Mucosa of rectum (tissue), 2 donors: ENCODE measurements at regions not wholly inside any gene's neighbourhood (a gene's known extent, or its start where the extent isn't known, plus 50 kb on each side); places are given as distances from the start of the nearest gene placed in this dataset.

ENCODE experiments used
- H3K27ac ChIP-seq, 2 donors: one replicate each; pipeline ENCODE4 v1.7.0; 2013; ENCODE audit warnings: inconsistent platforms in 2 of 2, low read depth in 2 of 2, low read length in 2 of 2
- H3K27me3 ChIP-seq, 2 donors: one replicate each; pipeline ENCODE4 v1.7.0; 2013; ENCODE audit warnings: low read length in 2 of 2; ENCODE audit not compliant: control insufficient read depth in 2 of 2, insufficient read depth in 2 of 2
- H3K36me3 ChIP-seq, 2 donors: one replicate each; pipeline ENCODE4 v1.7.0; 2013; ENCODE audit warnings: low read length in 2 of 2; ENCODE audit not compliant: control insufficient read depth in 2 of 2, insufficient read depth in 2 of 2
- H3K4me1 ChIP-seq, 2 donors: one replicate each; pipeline ENCODE4 v1.7.0; 2013; ENCODE audit warnings: low read length in 2 of 2, mild to moderate bottlenecking in 1 of 2; ENCODE audit not compliant: control insufficient read depth in 2 of 2, insufficient read depth in 2 of 2
- H3K4me3 ChIP-seq, 2 donors: one replicate each; pipeline ENCODE4 v1.7.0; 2013; ENCODE audit warnings: low read length in 2 of 2
- H3K9ac ChIP-seq, 2 donors: one replicate each; pipeline ENCODE4 v1.7.0; 2013; ENCODE audit warnings: low read length in 2 of 2, low read depth in 1 of 2, mild to moderate bottlenecking in 1 of 2
- H3K9me3 ChIP-seq, 2 donors: one replicate each; pipeline ENCODE4 v1.7.0; 2013; ENCODE audit warnings: low read length in 2 of 2; ENCODE audit not compliant: control insufficient read depth in 2 of 2
- donor health status: healthy.
- donor health status: Normal muscosa, but diverticular disease.

- Histone ChIP-seq H3K27ac (no peak overlapping the region), H3K4me3 (no peak overlapping the region), H3K9me3 (no peaks in the 10 kb centered on the region), H3K27me3 (no peaks in the 10 kb centered on the region), H3K36me3 (no peaks in the 10 kb centered on the region), H3K9ac (no peak overlapping the region), H3K4me1 (no peaks in the 10 kb centered on the region)
These were observed 1677.0 kb upstream of the LRRTM1 start for GRCh38 chr2:81981585-81981984.

GRCh38 chr2:81979086-81979485 is 1674.5 kb upstream of the LRRTM1 start:
- H3K9me3 ChIP-seq, result no peaks in the 10 kb centered on the region
- H3K4me3 ChIP-seq, result no peak overlapping the region
- H3K27ac ChIP-seq, result no peak overlapping the region
- no peaks in the 10 kb centered on the region for H3K4me1 ChIP-seq
- no peak overlapping the region for H3K9ac ChIP-seq
- H3K36me3 ChIP-seq, result no peaks in the 10 kb centered on the region
- no peaks in the 10 kb centered on the region for H3K27me3 ChIP-seq

- no peaks in the 10 kb centered on the region for H3K9me3 ChIP-seq
- H3K27ac ChIP-seq, result no peak overlapping the region
- no peak overlapping the region for H3K9ac ChIP-seq
- no peaks in the 10 kb centered on the region for H3K4me1 ChIP-seq
- no peaks in the 10 kb centered on the region for H3K36me3 ChIP-seq
- no peak overlapping the region for H3K4me3 ChIP-seq
- H3K27me3 ChIP-seq, result no peaks in the 10 kb centered on the region
These were observed 1672.4 kb upstream of the LRRTM1 start for GRCh38 chr2:81976998-81977397.

GRCh38 chr2:81974216-81974615 is 1669.7 kb upstream of the LRRTM1 start:
- Histone ChIP-seq H3K9ac (no peak overlapping the region), H3K4me3 (no peak overlapping the region), H3K9me3 (no peaks in the 10 kb centered on the region), H3K4me1 (no peaks in the 10 kb centered on the region), H3K27ac (no peak overlapping the region), H3K36me3 (no peaks in the 10 kb centered on the region), H3K27me3 (no peaks in the 10 kb centered on the region)

GRCh38 chr2:81942876-81943275 is 1638.3 kb upstream of the LRRTM1 start:
- no peaks in the 10 kb centered on the region for H3K27me3 ChIP-seq
- H3K4me1 ChIP-seq, result no peaks in the 10 kb centered on the region
- no peaks in the 10 kb centered on the region for H3K36me3 ChIP-seq
- H3K27ac ChIP-seq, result no peak overlapping the region
- H3K9ac ChIP-seq, result no peak overlapping the region
- H3K9me3 ChIP-seq, result no peaks in the 10 kb centered on the region
- no peak overlapping the region for H3K4me3 ChIP-seq

GRCh38 chr2:81942136-81942680 is 1637.7 kb upstream of the LRRTM1 start:
- Histone ChIP-seq H3K36me3 (no peaks in the 10 kb centered on the region), H3K4me3 (no peak overlapping the region), H3K9ac (no peak overlapping the region), H3K4me1 (no peaks in the 10 kb centered on the region), H3K27me3 (no peaks in the 10 kb centered on the region), H3K9me3 (no peaks in the 10 kb centered on the region), H3K27ac (no peak overlapping the region)

GRCh38 chr2:81940266-81940955 is 1635.9 kb upstream of the LRRTM1 start:
- no peaks in the 10 kb centered on the region for H3K36me3 ChIP-seq
- H3K4me1 ChIP-seq, result no peaks in the 10 kb centered on the region
- no peak overlapping the region for H3K27ac ChIP-seq
- no peaks in the 10 kb centered on the region for H3K27me3 ChIP-seq
- H3K9me3 ChIP-seq, result no peaks in the 10 kb centered on the region
- H3K9ac ChIP-seq, result no peak overlapping the region
- no peak overlapping the region for H3K4me3 ChIP-seq

GRCh38 chr2:81937944-81938343 is 1633.4 kb upstream of the LRRTM1 start:
- Histone ChIP-seq H3K36me3 (no peaks in the 10 kb centered on the region), H3K4me1 (no peaks in the 10 kb centered on the region), H3K27me3 (no peaks in the 10 kb centered on the region), H3K9ac (no peak overlapping the region), H3K9me3 (no peaks in the 10 kb centered on the region), H3K27ac (no peak overlapping the region), H3K4me3 (no peak overlapping the region)

GRCh38 chr2:81903534-81903933 is 1599.0 kb upstream of the LRRTM1 start:
- H3K4me1 ChIP-seq, result no peaks in the 10 kb centered on the region
- no peak overlapping the region for H3K4me3 ChIP-seq
- no peak overlapping the region for H3K27ac ChIP-seq
- no peak overlapping the region for H3K9ac ChIP-seq
- no peaks in the 10 kb centered on the region for H3K27me3 ChIP-seq
- H3K9me3 ChIP-seq, result no peaks in the 10 kb centered on the region
- H3K36me3 ChIP-seq, result no peaks in the 10 kb centered on the region

GRCh38 chr2:81901017-81901416 is 1596.5 kb upstream of the LRRTM1 start:
- Histone ChIP-seq H3K36me3 (no peaks in the 10 kb centered on the region), H3K4me1 (no peaks in the 10 kb centered on the region), H3K27ac (no peak overlapping the region), H3K4me3 (no peak overlapping the region), H3K9me3 (no peaks in the 10 kb centered on the region), H3K9ac (no peak overlapping the region), H3K27me3 (no peaks in the 10 kb centered on the region)
